IPS-11a (cell line): ENCODE measurements at regions not wholly inside any gene's neighbourhood (a gene's known extent, or its start where the extent isn't known, plus 50 kb on each side); places are given as distances from the start of the nearest gene placed in this dataset.

Experiments used
- H3K4me3 ChIP-seq: one replicate; pipeline ENCODE4 v1.5.1; 2013; ENCODE audit warnings: low read depth, low read length, control low read depth

DNA sequence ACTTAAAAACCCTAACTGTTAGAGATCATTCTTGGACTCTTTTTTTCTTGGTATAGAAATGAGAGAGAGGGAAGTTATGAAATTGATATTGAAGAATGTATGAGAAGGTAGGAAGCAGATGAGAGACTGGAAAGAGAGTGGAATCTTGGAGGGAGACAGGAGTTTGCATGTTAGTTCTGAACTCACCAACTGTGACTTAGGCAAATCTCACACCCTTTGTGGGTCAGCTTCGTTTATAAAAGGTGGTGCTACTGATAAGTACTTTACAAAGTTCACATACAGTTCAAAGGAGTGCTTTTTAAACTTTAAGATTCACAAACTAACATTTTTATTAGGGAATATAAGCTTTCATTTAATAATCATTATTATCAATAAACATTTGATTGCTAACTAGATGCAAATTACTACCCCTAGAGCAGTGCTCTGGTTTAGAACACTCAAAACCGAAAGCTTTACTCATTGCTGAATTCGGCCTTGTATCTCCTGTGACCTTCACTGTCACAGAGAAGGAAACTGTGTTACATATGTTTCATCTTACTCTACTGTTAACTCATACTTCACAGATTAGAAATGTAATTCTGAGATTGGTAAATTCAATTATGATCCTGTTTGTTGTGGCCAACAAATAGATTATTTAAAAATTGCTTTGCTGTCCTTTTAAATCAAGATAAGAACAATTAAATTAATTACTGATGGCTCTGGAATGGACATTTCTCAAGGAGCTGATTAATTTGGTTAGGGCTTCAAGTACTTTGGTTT lies 143.2 kb downstream of the RMI1 start:
- no peak overlapping the region for H3K4me3 ChIP-seq

DNA sequence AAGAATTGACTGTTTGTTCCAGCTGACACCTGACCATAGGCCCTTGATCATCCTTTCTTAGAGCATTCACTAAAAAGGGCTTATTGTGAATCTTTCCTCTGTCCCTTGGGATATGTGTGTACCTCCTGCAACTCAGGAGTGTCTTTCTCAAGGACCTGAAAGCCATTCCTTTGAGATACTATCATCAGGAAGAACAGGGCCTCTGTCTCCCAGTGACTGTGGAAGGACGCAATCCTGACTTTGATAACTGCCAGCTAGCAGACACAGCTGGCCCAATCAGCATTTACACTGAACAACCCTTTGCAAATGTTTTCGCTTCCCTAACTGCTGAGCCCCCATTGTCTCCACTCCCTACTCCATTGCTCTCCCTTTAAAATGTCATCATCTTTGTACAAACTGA lies 144.4 kb downstream of the RMI1 start:
- H3K4me3 ChIP-seq, result no peak overlapping the region

- H3K4me3 ChIP-seq, result no peak overlapping the region
Measured at GRCh38 chr9:84129529-84129928, 148.9 kb downstream of the RMI1 start.

DNA sequence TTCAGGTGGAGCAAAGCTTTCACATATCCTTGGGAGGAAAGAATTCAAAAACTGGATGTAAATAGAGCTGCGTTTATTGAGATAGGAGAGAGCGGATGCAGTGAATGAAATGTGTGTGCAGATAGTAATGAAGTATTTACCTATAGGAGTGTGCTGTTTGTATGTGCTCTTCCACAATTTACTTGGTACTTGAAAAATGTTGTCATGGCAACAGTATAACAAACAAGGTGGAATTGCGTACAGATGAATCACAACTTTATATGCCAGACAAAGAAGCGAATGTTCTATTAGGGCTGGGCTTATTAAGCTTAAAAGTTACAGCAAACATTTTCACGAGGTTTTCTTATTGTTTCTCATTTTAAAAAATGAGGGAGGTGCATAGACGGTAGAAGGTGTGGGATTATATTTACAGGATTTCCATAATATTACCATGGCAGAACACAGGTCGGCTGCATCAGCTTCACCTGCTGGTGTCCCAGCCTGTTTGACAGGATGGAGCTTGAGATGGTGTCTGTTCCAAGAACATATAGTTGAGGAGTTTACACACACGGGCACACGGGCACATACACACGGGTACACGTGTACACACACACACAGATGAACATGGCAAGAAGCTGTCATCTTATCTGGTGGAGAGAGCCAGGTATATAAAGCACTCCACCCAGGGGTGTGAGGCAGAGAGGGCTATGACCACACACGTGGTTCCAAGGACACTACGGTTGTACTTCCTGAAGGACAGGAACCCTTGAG lies 155.7 kb downstream of the RMI1 start:
- no peak overlapping the region for H3K4me3 ChIP-seq

DNA sequence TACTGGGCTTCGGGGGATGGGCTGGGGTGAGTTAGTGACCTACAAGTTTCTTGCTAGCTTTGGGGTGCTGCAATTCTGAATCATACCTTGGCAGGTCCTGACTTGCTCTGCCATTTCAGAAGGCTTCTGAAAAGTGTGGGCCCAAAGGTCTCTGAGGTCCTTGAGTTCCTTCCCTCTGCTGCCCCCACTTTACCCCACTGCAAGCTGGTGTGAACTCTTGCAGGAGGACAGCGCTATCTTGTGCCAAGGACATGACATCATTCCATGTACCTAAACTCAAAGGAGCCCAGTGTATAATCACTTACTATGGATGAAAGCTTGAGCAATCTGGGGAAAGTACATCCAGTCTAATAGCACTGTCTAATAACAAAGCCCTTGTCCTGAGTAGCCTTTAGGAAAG lies 157.4 kb downstream of the RMI1 start:
- no peak overlapping the region for H3K4me3 ChIP-seq

DNA sequence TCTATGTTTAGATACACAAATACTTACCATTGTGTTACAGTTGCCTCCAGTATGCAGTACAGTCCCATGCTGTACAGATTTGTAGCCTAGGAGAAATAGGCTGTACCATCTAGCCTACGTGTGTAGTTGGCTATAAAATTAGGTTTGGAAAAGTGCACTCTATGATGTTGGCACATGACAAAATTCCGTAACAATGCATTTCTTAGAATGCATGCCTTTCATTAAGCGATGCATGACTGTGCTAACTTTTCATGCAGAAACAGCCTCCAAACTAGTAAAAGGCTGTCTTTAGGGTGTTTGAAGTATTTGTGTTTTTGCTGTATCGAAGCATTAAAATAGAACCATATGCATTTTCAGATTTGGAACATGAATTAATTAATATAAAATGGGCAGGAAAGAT lies 157.9 kb downstream of the RMI1 start:
- H3K4me3 ChIP-seq, result no peak overlapping the region

DNA sequence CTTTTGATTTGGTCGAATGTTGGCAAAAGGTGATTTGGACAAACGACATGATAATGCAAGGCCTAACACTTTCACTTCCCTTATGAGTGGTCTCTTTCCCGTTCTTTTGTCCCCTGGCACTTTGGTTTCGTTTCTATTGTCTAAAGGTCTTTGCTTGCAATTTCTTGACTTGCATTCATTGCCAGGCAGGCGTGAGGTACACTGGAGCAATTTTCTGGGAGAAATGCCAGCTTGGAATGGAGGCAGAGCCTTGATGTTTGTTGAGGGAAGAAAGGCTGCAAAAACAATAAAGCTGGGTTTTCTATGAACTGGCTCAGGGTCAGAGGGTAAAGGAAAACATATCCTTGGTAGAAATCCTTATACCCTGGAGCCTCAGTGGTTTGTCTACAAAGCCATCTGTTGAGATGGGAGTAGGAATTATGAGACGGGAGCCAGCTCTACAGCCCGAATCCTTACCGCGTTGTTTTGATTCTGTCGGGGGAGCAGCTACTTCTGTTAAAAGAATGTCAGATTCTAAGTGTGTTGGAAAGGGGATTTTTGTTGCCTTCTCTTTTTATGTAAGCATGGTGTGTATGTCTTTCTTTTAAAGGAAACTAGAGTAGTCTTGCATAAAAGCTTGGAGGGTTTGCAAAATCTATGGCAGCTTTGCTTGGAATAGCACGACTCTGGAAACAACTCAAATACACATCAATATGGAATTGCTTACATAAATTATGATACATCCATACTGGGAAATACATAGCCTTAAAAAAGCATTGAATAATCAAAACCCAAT lies 158.9 kb downstream of the RMI1 start:
- H3K4me3 ChIP-seq, result no peak overlapping the region

GRCh38 chr9:84140535-84141101 lies 160.0 kb downstream of the RMI1 start:
- H3K4me3 ChIP-seq, result peak overlapping the region; percentile 30

DNA sequence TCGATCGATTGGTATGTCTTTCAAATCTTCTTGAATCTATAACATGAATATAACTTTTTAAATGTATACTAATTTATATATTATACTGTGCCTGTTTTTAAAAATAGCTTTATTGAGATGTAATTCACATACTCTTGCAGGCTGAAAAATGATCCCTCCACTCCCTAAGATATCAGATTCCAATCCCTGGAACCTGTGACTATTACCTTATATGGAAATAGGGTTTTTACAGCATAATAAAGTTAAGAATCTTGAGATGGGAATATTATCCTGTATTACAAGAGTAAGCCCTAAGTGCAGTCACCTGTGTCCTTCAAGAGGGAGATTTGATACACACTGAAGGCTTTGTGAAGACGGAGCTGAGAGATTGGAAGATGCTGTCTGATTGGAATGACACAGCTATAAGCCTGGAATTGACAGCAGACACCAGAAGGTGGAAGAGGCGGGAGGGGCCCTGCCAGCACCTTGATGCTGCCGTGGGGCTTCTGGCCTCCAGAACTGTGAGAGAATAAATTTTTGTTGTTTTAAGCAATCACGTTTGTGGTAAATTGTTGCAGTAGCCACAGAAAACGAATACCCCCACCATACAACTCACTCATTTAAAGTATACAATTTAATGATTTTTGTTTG lies 161.3 kb downstream of the RMI1 start:
- H3K4me3 ChIP-seq, result no peak overlapping the region

DNA sequence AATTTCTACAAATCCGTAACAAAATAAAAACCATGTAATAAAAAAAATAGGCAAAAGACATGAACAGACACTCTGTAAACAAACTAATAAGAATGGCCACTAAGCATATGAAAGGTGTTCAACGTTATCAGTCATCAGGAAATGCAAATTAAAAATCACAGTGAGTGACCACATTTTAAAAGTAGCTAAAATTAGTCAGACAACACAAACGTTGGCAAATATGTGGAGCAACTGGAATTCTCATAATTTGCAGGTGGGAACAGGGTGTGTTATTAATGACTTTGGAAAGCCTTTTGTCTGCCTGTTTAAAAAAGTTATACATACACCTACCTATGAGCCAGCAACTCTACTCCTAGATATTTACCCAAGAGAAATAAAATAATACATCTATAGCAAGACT lies 164.4 kb downstream of the RMI1 start:
- H3K4me3 ChIP-seq, result no peak overlapping the region

DNA sequence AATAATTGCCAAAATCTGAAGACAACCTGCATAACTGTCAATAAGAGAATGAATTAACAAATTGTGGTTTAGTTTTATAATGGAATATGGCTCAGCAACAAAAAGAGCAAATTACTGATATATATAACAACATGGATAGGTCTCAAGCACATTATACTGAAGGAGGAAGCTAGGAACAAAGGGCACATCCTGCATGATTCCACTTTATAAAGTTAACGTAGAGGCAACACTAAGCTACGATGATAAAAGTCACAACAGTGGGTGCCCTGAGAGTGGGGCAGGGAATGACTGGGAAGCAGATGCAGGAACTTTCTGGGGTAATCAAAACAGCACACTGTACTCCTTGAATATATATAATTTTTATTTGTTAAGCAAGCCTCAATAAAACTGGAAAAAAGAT lies 165.2 kb downstream of the RMI1 start:
- no peak overlapping the region for H3K4me3 ChIP-seq

DNA sequence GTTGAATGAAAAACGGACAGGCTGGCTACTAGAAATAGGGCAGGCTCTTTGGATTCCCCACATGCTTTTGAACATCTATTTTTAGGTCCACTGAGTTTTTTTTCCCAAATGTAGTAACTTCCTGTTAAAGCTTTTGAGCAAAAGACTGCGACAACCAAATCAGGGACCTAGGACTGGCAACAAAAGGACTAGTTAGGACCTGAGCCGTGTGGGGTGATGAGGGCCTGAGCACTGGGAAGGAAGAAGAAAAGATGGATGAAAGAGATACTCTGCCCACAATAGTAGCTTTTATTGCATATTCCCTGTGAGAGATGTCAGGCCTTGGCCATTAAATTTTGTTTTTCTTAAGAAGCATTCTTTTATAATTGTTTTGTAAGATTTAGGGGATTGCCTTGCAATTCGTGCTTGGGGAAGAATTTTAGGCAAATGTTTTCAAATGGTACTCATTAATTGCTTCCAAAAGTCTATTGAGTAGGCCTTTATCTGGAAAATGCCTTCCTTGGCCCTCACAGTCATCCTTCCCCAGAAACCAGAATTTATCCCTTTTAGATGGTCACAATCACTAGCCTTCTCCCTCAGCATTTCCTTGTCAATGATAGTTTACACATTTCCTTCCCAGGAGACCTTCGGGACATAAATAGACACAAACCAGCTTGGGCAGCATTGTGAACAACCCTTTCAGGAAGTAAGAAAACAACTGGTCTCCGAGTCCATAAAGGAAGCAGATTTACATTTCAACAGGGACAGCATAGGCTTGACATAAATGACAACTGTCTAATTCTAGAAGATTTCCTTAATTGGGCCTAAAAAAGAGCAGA lies 166.5 kb downstream of the RMI1 start:
- no peak overlapping the region for H3K4me3 ChIP-seq

GRCh38 chr9:84151236-84151635 lies 170.6 kb downstream of the RMI1 start:
- no peak overlapping the region for H3K4me3 ChIP-seq

DNA sequence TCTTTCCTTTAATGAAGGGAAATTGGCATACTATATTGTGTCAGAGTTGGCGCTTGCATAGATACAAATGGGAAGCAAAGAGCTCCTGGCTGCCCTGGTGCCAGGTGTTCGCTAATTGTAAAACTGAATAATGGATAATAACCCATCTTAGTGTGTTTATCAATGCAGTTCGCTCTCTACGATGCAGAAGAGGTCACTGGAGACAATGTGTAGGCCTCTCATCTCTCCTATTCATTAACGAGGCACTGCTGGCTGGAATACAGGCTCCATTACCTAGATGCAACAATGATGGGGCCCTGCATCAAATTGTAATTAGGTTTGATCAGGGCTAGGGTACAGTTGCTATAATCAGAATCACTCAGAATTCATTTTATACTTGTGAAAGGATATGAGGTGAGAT lies 171.0 kb downstream of the RMI1 start:
- no peak overlapping the region for H3K4me3 ChIP-seq

DNA sequence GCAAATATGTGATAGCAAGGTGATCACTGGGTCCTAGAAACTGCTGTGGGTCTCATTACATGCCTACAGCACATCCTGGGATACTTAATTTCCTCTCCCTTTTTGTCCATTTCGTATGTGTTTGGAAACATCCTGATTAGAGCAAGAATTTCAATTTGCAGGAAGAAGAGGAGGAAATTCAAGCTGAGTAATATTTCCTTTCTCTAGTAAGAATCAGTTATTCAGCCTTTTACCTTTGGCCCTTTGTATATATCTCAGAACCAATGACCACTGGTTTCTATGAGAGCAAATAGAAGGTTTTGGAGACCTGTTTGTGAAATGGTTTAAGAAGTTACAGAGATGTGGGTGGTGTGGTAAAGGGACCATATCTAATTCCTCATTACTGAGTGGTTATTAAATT lies 171.6 kb downstream of the RMI1 start:
- H3K4me3 ChIP-seq, result no peak overlapping the region

- no peak overlapping the region for H3K4me3 ChIP-seq
Measured at GRCh38 chr9:84153885-84154284, 173.3 kb downstream of the RMI1 start.

DNA sequence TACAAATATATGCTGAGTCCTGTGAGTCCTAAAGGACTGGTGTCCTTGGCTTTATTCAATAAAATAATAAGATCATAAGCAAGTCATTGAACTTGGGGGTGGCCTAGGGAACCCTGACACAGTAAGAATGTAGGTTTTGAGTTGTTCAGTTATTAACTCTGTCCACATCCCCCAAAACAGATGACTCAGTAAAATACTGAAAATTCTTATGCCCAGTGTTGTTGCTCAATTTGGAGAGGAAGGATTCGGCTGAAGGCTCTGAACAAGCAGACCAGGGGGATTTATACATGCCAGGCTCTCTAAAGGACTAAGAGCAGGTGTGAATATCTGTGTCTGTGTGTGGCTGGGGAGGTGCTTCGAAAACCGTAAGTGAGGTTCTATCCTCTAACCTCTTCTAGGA lies 173.7 kb downstream of the RMI1 start:
- H3K4me3 ChIP-seq, result no peak overlapping the region

- no peak overlapping the region for H3K4me3 ChIP-seq
Measured at GRCh38 chr9:84163052-84163650, 177.4 kb downstream of the SLC28A3 start.

- H3K4me3 ChIP-seq, result no peak overlapping the region
Measured at GRCh38 chr9:84166891-84167290, 173.7 kb downstream of the SLC28A3 start.

DNA sequence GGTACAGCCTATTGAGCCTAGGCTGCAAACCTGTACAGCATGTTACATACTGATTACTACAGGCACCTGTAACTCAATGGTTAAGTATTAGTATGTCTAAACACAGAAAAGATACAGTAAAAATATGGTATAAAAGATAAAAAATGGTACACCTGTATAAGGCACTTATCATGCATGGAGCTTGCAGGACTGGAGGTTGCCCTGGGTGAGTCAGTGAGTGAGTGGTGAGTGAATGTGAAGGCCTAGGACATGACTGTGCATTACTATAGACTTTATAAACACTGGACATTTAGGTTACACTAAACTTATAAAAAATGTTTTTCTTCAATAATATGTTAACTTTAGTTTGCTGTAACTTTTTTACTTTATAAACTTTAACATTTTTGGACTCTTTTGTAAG lies 171.3 kb downstream of the SLC28A3 start:
- H3K4me3 ChIP-seq, result no peak overlapping the region
